Renal cortical epithelial cell (primary cell): ENCODE measurements at regions not wholly inside any gene's neighbourhood (a gene's known extent, or its start where the extent isn't known, plus 50 kb on each side); places are given as distances from the start of the nearest gene placed in this dataset.
"Not testable (repeated sequence)": the region's sequence is repeated elsewhere in the genome, so short reads cannot be mapped to it uniquely, and the experiment has no call there.

ENCODE experiments used
- DNase-seq: peaks from one replicate; pipeline ENCODE4 v3.0.0-alpha.2; 2011; ENCODE audit warnings: low read depth

DNA sequence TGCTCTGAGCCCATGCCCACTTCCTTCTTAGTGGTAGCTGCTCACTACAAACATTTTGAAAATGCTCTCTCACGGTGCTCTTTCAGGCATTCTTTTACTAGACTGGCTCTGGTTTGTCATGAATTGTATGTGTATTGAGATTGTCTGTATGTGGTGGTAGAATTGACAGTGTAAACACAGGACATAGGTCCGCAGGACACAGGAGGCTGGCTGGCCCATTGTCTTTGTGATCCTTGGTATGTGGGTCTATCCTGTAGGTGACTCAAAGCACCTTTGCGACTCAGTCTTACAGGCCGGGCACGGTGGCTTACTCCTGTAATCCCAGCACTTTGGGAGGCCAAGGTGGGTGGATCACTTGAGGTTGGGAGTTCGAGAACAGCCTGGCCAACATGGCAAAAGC is 250.9 kb downstream of the C12orf75 start:
- no peak for DNase-seq

GRCh38 chr12:105585107-105585506 is 254.6 kb downstream of the C12orf75 start:
- DNase-seq, result no peak

DNA sequence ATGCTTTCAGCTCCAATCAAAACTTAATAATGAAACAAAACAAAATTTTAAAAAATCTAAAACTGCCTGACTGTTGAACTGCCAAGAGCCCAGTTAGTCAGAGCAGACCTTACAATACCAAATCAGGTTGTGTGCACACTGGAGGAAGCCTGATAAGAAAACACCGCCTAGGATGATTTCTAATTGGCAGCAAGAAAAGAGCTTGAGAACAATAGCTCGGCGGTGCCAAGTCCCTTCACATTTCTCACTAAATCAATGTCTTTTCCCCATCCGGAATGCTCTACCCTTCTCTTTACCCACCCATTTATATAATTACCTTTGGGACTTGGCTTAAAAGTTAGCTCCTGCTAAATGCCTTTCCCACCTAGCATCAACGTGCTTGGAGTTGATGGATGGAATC is 256.7 kb downstream of the C12orf75 start:
- no peak for DNase-seq

DNA sequence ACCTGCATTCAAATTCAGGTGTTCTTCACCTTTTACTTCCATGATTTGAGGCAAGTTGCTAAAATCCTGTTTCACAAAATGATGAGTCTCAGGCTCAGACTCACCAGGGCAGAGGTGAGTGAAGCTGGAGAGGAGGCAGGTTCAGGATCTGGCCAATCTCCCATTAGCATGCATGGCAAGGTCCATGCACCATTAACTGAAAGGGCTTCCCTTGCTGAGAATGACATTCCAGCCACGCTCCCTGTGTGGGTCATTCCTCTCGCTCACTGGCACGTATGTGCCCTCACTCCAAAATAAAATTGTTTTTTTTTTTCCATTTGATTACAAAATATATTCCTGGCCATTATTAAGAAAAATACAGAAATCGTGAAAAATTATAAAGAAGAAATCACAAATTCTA is 257.6 kb downstream of the C12orf75 start:
- peak; percentile 68 for DNase-seq

- DNase-seq, result peak; percentile 44
Observed at GRCh38 chr12:105590571-105590970, 260.1 kb downstream of the C12orf75 start.

DNA sequence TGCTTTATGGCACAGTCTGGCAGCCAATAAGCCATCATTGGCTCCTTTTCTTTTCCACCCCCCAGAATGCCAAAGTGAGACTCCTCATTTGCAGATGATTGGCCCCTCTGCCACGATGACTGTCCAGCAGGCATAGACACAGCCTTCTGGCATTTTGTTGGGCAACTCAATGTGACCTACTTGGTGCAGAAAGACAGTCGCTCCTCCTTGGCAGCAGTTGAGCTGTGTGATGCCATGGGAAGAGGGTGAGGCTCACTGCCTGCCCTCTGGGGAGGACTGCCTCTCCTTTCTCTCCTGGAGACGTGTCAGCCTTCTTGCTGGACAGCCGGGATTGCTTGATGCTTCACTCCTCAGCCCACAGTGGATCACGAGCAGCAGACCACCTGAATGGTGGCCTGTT is 264.9 kb downstream of the C12orf75 start:
- no peak for DNase-seq

- no peak for DNase-seq
Observed at GRCh38 chr12:105596731-105597130, 266.2 kb downstream of the C12orf75 start.

GRCh38 chr12:105598031-105598430 is 267.5 kb downstream of the C12orf75 start:
- no peak for DNase-seq

- no peak for DNase-seq
Observed at GRCh38 chr12:105600911-105601545, 270.5 kb downstream of the C12orf75 start.

GRCh38 chr12:105602312-105602711 is 271.8 kb downstream of the C12orf75 start:
- DNase-seq, result not testable (repeated sequence)

DNA sequence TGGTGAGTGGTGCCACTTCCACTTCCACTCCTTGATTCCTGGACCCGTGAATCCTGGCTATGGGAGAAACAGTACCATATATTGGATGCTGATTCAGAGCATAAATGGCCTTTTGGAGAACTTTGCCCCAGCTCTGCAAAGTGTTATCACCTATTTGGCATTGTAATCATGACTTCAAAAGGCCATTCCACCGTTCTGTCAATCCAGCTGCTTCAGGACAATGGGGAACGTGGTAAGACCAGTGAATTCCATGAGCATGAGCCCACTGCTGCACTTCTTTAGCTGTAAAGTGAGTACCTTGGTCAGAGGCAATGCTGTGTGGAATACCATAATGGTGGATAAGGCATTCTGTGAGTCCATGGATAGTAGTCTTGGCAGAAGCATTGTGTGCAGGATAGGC is 273.8 kb downstream of the C12orf75 start:
- DNase-seq, result not testable (repeated sequence)

GRCh38 chr12:105606613-105607012 is 276.1 kb downstream of the C12orf75 start:
- not testable (repeated sequence) for DNase-seq

DNA sequence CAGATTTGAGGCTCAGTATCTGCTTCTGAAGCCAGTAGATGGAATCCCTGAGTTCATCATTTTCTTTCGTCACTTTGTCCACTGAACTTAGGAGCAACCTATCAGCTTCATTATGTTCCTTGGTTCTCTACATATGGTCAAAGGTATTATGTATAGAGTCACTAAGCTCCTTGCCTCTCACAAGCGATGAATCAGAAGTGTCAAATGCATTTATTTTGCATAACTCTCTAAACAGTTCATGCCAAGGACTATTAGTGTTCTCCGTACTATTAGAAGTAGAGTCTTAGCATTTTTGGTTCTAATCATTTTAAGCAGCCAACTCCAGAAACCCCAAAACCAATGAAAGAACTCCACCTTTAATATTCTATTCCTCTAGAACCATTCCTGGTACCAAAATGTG is 278.5 kb downstream of the C12orf75 start:
- DNase-seq, result not testable (repeated sequence)

DNA sequence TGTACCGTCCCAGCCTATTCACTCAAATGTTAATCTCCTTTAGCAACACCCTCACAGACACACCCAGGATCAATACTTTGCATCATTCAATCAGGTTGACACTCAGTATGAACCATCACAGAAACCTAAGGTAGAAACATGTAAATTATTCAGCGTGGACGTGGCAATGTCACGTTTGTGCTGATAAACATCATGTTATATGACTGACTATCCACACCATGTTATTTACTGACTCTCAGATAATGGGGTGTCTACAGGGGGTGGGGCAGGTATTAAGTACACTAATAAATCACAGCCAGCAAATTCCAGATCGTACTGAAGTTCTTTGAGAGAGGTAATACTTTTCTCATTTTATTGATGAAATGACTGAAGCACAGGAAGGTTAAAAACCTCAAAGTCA is 280.0 kb downstream of the C12orf75 start:
- no peak for DNase-seq

DNA sequence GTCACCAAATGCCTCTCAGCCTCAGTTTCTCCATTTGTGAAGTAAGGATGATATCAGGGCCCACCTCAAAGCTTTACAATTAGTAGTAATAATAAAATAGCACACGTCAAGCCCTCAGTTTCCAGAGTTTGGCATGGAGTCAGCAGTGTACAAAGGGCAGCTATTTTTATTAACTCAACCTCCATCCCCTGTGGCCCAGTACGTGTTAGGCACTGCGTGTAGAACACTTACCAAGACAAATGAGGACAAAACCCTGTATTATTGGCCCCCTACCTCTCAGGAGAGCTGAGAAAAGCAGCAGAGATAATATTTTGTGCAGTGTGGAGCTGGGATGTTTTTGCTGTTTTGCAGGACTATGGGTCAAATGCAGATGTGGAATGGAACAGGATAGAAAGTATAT is 280.8 kb downstream of the C12orf75 start:
- no peak for DNase-seq

DNA sequence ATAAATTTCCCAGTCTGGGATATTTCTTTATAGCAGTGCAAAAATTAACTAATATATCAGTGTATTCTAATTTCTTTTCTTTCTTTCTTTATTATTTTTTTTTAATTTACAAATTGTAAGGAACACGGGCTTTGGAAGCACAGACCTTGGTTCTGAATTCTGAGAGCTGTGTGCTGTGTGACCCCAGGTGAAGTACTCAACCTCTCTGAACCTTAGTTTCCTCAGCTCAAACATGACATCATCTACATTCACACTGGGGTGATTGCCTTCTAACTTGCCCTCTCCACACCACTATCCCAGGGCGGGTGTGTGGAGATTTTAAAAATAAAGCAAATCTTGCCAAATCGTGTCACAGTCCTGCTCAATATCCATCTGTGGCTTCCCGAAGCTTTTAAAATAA is 282.8 kb downstream of the C12orf75 start:
- DNase-seq, result no peak

DNA sequence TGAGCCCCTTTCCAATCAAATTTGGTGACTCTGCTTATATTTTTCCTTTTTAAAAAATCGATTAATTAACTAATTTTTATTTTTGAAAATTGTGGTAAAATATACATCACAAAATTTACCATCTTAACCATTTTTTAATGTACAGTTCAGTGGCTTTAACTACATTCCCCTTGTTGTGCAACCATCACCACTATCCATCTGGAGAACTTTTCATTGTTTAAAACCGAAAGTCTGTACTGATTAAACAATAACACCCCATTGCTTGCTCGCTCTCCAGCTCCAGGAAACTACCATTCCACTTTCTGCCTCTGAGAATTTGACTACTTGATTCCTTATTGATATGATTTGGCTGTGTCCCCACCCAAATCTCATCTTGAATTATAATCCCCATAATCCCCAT is 283.4 kb downstream of the C12orf75 start:
- peak; percentile 19 for DNase-seq

DNA sequence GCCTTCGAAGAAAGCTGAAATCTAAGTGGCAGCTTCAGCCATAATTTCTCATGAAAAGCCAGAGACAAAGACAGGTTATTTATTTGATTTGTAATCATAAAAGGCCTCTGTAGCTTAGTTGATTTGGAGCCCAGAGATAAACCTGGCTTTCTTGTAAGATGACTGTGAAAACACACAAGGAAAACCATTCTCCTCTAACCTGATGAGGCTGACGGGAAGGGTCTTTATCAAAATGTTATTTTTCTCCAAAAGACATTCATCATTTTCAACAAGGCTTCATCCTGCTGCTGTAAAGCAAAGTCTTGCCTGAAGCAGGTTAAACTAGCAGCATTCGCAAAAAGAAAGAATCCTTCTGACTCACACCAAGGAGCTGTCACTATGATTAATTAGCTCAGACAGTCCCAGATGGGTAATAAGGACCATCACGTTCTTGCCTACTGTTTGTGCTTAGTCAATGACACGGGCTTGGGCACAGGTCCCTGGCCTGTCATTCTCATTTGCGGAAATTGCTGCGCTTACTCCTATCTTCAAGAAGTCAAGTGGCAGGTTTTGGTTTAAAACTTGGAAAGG is 286.6 kb downstream of the C12orf75 start:
- DNase-seq, result no peak

- DNase-seq, result peak; percentile 66
Observed at GRCh38 chr12:105622220-105622619, 291.7 kb downstream of the C12orf75 start.

DNA sequence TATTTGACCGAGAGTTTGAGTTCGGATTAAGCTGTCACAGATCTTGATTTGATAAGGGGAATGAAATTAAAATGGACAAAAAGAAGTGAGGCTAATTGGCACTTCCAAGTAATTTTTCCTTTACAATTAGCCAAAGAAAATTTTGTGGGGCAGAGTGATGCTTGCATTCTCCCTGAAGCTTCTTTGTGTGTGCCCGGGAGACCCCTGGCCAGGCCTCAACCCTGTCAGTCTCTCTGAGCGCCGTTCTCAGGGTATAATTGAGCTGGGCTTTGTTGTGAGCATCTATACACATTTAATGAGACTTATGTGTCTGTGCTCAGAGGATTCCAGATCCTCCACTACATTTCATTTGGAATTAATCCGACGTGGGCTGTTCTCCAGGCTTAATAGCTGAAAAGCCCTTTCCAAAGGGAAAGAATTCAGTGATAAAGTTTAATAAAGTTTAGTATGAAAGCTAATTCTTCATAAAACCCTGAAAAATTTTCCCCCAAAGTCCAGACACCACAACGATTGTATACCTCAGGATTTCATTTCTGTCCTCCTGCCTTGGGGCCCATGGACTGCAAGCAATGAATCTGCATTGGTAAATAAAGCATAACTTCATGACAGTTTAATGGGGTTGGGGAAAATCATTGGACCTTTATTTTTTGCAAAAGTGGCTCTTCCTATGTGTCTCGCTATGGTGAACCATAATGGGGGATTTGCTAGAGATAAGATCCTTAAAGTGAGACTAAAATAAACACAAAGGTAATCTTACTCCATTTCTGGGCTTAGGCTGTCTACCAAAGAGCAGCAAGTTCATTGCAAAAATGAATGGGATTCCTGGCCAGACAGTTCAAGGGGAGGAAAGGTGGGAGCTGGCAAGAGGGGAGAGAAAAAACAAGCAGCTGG is 292.6 kb downstream of the C12orf75 start:
- no peak for DNase-seq

- no peak for DNase-seq
Observed at GRCh38 chr12:105626653-105627052, 296.2 kb downstream of the C12orf75 start.

DNA sequence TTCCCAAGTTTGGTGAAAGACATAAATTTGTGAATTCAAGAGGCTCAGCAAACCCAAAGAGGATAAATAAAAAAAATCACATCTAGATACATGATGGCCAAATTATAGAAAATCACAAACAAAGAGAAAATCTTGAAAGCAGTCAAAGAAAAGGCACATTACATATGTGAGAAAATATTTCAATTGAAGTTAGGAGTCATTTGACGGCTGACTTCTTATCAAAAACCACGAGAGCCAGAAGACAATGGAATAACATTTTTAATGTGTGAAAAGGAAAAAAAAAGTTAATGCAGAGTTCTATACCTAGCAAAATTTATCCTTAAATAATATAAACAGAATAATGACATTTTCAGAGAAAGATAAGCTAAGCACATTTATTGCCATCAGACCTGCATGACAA is 307.0 kb downstream of the C12orf75 start:
- no peak for DNase-seq

- no peak for DNase-seq
Observed at GRCh38 chr12:105640761-105641160, 310.3 kb downstream of the C12orf75 start.
